CD1c-positive myeloid dendritic cell (primary cell): ENCODE measurements at regions not wholly inside any gene's neighbourhood (a gene's known extent, or its start where the extent isn't known, plus 50 kb on each side); places are given as distances from the start of the nearest gene placed in this dataset.
"Not testable (repeated sequence)": the region's sequence is repeated elsewhere in the genome, so short reads cannot be mapped to it uniquely, and the experiment has no call there.

Experiments
- DNase-seq: peaks from one replicate; pipeline ENCODE4 v3.0.0-alpha.2; 2016; ENCODE audit errors: extremely low spot score

DNA sequence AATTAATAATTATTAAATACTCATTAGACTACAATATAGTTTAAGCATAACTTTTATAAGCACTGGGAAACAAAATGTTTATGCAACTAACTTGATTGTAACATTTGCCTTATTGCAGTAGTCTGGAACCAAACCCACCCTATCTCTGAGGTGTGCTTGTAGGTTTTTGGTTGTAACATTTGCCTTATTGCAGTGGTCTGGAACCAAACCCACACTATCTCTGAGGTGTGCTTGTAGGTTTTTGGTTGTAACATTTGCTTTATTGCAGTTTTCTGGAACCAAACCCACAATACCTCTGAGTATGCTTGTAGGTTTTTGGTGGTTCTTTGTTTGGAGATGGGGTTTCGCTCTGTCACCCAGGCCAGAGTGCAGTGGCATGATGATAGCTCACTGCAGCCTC is 1376.4 kb upstream of the DEFB115 start:
- not testable (repeated sequence) for DNase-seq

- DNase-seq, result not testable (repeated sequence)
Measured at GRCh38 chr20:29883514-29884219, 1373.8 kb upstream of the DEFB115 start.

DNA sequence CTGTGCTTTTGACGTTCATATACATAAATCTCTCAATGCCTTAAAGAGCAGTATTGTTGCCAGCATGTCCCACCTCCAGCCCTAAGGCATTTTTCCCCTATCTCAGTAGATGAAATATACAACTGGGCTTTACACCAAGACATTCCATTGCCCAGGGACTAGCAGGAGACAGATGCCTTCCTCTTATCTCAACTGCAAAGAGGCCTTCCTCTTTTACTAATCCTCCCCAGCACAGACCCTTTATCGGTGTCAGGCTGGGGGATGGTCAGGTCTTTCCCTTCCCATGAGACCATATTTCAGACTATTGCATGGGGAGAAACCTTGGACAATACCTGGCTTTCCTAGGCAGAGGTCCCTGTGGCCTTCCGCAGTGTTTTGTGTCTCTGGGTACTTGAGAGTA is 1373.1 kb upstream of the DEFB115 start:
- DNase-seq, result not testable (repeated sequence)

DNA sequence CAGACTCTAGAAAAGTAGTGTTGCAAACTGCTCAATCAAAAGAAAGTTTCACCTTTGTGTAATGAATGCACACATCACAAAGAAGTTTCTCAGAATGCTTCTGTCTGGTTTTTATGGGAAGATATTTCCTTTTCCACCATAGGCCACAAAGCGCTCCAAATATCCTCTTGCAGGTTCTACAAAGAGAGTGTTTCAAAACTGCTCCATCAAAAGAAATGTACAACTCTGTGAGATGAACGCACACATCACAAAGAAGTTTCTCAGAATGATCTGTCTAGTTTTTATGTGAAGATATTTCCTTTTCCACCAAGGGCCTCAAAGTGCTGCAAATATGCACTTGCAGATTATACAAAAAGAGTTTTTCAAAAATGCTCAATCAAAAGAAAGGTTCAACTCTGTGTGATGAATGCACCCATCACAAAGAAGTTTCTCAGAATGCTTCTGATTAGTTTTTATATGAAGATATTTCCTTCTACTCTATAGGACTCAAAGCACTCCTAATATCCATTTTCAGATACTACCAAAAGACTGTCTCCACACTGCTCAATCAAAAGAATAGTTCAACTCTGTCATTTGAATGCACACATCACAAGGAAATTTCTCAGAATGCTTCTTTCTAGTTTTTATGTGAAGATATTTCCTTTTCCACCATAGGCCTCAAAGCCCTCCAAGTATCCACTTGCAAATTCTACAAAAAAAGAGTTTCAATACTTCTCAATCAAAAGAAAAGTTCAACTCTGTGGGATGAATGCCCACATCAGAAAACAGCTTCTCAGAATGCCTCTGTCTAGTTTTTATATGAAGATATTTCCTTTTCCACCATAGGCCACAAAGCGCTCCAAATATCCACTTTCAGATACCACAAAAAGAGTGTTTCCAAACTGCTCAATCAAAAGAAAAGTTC is 1371.9 kb upstream of the DEFB115 start:
- DNase-seq, result not testable (repeated sequence)

DNA sequence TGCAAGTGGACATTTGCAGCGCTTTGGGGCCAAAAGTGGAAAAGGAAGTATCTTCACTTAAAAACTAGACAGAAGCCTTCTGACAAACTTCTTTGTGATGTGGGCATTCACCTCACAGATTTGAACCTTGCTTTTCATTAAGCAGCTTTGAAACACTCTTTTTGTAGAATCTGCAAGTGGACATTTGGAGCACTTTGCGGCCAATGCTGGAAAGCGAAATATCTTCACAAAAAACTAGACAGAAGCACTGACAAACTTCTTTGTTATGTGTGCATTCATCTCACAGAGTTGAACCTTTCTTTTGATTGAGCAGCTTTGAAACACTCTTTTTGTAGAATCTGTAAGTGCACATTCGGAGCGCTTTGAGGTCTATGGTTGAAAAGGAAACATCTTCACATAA is 1365.9 kb upstream of the DEFB115 start:
- DNase-seq, result not testable (repeated sequence)
